ENCODE measurements at regions not wholly inside any gene's neighbourhood (a gene's known extent, or its start where the extent isn't known, plus 50 kb on each side); places are given as distances from the start of the nearest gene placed in this dataset.

DNA sequence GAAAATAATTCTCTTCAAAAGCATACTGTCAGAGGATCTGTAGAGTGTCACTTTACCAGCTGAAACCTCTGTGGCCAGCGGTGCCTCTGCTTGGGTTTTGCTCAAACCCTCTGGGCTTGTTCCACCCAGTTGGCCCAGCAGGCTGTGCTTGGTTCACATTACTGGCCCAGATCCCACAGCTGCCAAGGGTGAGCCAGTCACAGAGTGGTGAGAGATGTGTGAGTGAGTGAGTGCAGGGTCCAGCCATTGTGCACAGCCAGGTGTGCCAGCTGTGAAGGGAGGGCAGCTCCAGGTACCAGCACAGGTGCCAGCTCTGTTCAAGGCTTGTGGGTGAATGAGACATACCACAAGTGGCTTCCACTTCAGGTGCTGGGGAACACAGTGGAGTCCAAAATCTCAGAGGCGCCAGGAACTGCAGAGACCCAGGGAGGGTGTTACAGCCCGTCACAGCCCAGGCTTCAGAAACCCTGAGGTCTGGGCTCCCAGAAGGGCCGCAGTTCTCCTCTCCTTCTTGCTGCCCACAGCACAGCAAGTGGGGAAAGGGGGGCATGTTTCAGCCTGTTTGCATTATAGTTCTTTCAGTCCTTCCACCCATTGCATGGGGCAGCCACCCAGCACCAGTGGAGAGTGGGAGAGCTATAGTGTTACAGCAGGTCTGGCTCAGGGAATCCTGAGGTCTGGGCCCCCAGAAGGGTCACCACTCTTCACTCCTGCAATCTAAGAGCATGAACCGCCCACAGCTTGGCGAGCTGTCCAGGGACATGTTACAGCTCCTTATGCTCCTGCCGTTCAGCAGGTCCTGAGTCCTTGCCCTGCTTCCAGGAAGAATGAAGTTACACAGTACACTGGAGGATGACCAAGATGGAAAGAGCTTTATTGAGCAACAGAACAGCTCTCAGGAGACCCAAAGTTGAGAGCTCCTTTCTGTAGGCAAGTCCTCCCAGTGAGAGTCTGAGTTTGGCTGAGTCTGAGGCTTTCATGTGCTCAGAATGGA lies 931.7 kb upstream of the SORCS1 start:
- CTCF ChIA-PET, result interaction anchor here (1.9 kb wide), 1 partner anchor 14 kb away, joined by 7 read pairs; no protein-coding TSS in a partner anchor
- TF ChIP-seq, protein P1, sequence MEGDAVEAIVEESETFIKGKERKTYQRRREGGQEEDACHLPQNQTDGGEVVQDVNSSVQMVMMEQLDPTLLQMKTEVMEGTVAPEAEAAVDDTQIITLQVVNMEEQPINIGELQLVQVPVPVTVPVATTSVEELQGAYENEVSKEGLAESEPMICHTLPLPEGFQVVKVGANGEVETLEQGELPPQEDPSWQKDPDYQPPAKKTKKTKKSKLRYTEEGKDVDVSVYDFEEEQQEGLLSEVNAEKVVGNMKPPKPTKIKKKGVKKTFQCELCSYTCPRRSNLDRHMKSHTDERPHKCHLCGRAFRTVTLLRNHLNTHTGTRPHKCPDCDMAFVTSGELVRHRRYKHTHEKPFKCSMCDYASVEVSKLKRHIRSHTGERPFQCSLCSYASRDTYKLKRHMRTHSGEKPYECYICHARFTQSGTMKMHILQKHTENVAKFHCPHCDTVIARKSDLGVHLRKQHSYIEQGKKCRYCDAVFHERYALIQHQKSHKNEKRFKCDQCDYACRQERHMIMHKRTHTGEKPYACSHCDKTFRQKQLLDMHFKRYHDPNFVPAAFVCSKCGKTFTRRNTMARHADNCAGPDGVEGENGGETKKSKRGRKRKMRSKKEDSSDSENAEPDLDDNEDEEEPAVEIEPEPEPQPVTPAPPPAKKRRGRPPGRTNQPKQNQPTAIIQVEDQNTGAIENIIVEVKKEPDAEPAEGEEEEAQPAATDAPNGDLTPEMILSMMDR (IDR thresholded peaks at IDR 0.05; ENCODE audit: control extremely low read depth, extremely low read depth, low read depth, missing control alignments), result no peak
- no peak for DNase-seq (ENCODE audit: extremely low spot score)
- POLR2A ChIA-PET, result no interaction called here

DNA sequence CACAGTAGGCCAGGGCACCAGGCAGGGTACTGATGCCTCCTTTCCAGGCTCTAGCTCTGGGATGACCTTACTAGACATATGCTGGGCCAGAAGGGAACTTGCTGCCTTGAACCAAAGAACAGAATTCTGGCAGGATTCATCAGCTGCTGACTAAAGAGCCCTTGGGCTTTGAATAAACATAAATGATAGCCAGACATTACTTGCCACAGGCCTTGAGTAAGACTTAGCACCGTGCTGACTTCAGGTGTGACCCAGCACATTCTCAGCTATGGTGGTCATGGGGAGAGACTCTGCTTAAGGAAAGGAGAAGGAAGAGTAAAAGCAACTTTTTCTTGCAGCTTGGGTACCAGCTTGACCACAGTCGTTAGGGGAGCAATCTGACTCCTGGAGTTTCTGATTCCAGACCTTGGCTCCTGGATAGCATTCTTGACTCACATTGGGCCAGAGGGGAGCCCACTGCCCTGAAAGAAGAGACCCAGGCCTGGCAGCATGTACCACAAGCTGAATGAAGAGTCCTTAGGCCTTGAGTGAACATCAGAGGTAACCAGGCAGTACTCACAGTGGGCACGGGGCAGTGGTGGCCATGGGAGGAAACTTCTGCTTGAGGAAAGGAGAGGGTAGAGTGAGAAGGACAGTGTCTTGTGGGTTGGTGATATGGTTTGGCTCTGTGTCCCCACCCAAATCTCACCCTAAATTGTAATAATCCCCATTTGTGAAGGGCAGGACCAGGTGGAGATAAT lies 926.1 kb upstream of the SORCS1 start:
- ChIA-PET POLR2A (no interaction called here), CTCF (no interaction called here)
- TF ChIP-seq, protein P1 (IDR thresholded peaks at IDR 0.05; ENCODE audit: control extremely low read depth, extremely low read depth, low read depth, missing control alignments), result no peak
- DNase-seq (ENCODE audit: extremely low spot score), result no peak

DNA sequence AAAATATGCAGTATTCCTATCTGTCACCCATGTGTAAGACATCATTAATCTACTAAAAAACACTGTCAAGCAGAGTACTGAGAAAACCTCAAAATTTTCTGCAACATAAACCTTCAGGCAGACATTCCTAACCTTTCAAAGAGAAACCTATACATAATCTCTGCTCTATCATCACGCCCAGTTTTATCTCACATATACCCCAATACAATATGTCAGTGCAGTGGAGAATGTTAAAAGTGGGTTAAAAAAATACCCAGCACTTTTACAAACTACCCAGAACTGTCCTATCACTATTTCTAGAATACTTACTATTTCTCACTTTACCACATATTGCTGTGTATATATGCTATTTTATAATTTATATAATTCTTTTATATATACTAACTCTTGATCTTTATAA lies 922.0 kb upstream of the SORCS1 start:
- CTCF ChIA-PET, result no interaction called here
- POLR2A ChIA-PET, result no interaction called here

DNA sequence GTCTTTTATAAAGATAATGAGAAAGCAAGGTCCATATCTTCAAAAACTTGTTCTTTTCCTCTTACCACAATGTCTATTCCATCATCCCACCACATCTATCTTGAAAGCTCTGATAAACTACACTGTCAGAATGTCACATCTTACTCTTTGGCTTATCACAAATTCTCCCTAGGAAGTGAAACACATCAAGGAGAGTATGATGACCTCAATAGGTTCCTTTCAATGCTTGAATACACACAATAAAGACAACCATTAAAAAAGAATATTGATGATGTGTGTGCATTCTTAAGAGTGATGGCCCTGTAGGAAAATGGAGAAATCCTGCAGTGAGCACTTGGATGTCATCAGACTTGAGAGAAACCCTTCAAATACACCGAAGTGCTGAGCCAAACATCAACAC lies 918.1 kb upstream of the SORCS1 start:
- ChIA-PET POLR2A (no interaction called here), CTCF (interaction anchor here (0.6 to 2.0 kb wide), 4 partner anchors 13 to 178 kb away, joined by 3 to 7 read pairs (median 3); no protein-coding TSS in a partner anchor)
- no peak for DNase-seq (ENCODE audit: extremely low spot score)
- TF ChIP-seq, protein P1 (IDR thresholded peaks at IDR 0.05; ENCODE audit: control extremely low read depth, extremely low read depth, low read depth, missing control alignments), result no peak

More for the DNA sequence above, 922.0 kb upstream of the SORCS1 start:
- TF ChIP-seq, protein P1 (IDR thresholded peaks at IDR 0.05; ENCODE audit: control extremely low read depth, extremely low read depth, low read depth, missing control alignments), result no peak
- no peak for DNase-seq (ENCODE audit: extremely low spot score)

DNA sequence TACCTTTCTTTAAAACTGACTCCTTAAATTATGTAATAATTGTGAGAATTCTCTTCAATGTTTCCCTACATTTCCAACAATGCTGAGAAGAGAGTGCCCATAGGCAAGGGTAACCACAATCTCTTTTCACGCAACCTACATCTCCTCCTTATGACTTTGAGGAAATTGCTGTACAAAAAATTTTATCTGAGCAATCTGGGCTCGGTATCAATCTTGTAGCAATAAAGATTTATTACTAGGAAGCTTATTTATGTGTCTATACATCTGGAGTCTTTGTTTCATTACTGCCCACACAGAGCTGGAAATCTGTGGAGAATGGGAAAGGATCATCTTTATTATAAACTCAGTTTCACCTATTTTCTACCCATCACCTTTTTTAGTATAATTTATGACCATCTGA lies 913.8 kb upstream of the SORCS1 start:
- no peak for DNase-seq (ENCODE audit: extremely low spot score)
- POLR2A ChIA-PET, result no interaction called here
- CTCF ChIA-PET, result no interaction called here
- TF ChIP-seq, protein P1 (IDR thresholded peaks at IDR 0.05; ENCODE audit: control extremely low read depth, extremely low read depth, low read depth, missing control alignments), result no peak

DNA sequence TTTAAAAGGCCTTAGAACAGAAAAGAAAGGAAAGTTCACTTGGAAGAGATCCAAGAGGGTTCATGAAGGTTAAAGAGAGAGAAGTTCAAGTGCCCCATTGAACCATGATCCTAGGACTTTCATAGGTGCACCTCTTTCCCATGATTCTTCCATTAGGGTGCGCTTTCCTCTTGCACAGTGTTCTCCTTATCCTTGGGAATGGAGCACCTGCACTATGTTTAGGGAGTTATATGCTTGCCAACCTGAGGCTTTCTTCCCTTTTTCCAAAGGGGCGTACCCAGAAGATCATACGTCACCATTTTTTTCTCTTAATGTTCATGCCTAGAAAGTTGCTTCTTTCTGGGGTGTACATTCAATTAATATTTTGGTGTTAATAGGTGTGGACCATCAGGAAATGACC lies 908.0 kb upstream of the SORCS1 start:
- ChIA-PET CTCF (no interaction called here), POLR2A (no interaction called here)
- DNase-seq (ENCODE audit: extremely low spot score), result no peak
- TF ChIP-seq, protein P1 (IDR thresholded peaks at IDR 0.05; ENCODE audit: control extremely low read depth, extremely low read depth, low read depth, missing control alignments), result no peak

Measured in GM10248 (cell line).